ENCODE measurements at regions not wholly inside any gene's neighbourhood (a gene's known extent, or its start where the extent isn't known, plus 50 kb on each side); places are given as distances from the start of the nearest gene placed in this dataset.

DNA sequence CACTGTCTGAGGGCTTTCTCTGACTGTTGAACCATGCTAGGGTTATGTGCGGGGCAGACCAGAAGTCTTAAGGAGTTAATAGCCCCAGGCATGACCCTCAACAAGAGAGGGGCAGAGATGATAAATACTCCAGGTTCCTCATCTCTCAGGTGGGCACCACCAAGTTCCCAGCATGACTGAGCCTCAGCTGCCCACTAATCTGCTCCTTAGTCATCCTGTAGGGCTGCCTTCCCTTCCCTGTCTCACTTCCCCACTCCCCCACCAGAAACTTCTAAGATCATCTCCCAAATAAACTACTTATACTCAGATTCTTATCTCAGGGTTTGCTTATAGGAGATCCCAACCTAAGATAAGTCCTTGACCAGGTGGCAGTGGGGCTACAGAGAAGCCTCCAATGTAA is 101.7 kb upstream of the PRNP start:
- Mint-ChIP-seq H3K4me3 (no peak overlapping the region), H3K9me3 (peaks cover 2% of the 10 kb centered on the region), H3K27me3 (ENCODE audit: low read depth) (peaks cover 43% of the 10 kb centered on the region), H3K27ac (no peak overlapping the region), H3K4me1 (no peaks in the 10 kb centered on the region), H3K36me3 (ENCODE audit: low read depth) (no peaks in the 10 kb centered on the region)
- TF ChIP-seq, protein P1, sequence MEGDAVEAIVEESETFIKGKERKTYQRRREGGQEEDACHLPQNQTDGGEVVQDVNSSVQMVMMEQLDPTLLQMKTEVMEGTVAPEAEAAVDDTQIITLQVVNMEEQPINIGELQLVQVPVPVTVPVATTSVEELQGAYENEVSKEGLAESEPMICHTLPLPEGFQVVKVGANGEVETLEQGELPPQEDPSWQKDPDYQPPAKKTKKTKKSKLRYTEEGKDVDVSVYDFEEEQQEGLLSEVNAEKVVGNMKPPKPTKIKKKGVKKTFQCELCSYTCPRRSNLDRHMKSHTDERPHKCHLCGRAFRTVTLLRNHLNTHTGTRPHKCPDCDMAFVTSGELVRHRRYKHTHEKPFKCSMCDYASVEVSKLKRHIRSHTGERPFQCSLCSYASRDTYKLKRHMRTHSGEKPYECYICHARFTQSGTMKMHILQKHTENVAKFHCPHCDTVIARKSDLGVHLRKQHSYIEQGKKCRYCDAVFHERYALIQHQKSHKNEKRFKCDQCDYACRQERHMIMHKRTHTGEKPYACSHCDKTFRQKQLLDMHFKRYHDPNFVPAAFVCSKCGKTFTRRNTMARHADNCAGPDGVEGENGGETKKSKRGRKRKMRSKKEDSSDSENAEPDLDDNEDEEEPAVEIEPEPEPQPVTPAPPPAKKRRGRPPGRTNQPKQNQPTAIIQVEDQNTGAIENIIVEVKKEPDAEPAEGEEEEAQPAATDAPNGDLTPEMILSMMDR (IDR thresholded peaks at IDR 0.05; ENCODE audit: unreplicated experiment in 3 of 3): no peak

DNA sequence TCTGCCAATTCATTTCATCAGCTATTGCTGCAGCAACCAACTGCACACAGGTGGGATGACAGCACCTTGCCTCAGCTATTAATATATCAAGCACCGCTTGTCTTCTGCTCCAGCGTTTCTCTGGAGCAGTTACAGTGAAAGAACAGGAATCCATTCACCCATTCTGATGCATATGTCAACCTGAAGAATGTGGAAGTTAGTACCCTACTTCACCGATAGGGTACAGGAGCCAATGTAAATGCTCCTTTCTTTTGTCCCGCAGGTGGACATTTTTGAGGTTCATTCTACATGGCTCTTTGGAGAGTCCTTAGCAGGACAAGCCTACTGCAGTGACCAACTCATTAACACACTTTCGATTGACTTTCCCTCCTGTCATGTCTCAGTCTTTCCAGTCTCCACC is 104.4 kb upstream of the PRNP start:
- H3K27me3 Mint-ChIP-seq (ENCODE audit: low read depth): peaks cover 55% of the 10 kb centered on the region
- peaks cover 6% of the 10 kb centered on the region for H3K9me3 Mint-ChIP-seq
- H3K36me3 Mint-ChIP-seq (ENCODE audit: low read depth): no peaks in the 10 kb centered on the region
- H3K27ac Mint-ChIP-seq: no peak overlapping the region
- H3K4me1 Mint-ChIP-seq: no peaks in the 10 kb centered on the region
- H3K4me3 Mint-ChIP-seq: no peak overlapping the region
- TF ChIP-seq, protein P1 (IDR thresholded peaks at IDR 0.05; ENCODE audit: unreplicated experiment in 3 of 3): no peak

DNA sequence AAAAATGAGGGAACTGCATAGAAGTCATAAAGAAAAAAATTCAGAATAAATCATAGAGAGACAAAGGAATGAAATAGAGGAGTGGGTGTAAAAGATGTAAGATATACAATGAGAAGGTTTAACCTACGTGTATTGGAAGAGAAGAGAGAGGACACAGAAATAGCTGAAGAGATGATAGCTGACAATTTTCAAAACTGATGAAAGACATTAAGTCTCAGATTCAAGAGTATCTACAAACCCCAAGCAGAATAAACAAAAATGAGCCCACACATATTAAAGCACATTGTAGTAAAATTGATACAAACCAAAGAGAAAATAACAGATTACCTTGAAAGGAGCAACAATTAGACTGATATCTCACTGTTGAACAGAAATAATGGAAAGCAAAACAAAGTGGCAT is 107.9 kb upstream of the PRNP start:
- H3K4me3 Mint-ChIP-seq: no peak overlapping the region

DNA sequence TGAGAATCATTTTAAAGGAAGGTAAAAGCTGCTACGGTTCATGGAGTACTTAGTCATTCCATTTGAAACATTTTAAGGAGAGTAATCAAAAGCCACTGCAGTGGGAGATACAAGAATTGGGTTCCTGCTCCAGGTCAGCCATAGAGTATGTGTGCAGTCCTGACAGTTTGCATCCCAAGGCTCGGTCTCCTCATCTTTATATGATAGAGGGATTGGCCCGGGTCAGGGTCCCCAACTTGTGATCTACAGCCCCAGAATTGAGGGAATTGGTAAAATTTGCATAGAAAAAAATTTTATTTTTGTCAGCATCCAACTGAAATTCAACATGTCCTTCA is 111.9 kb upstream of the PRNP start:
- H3K27ac Mint-ChIP-seq: no peak overlapping the region
- H3K36me3 Mint-ChIP-seq (ENCODE audit: low read depth): no peaks in the 10 kb centered on the region

More for the DNA sequence above, 107.9 kb upstream of the PRNP start:
- H3K27ac Mint-ChIP-seq: no peak overlapping the region
- no peaks in the 10 kb centered on the region for H3K4me1 Mint-ChIP-seq
- TF ChIP-seq, protein P1 (IDR thresholded peaks at IDR 0.05; ENCODE audit: unreplicated experiment in 3 of 3): no peak
- peaks cover 44% of the 10 kb centered on the region for H3K27me3 Mint-ChIP-seq (ENCODE audit: low read depth)
- H3K9me3 Mint-ChIP-seq: peaks cover 6% of the 10 kb centered on the region
- no peaks in the 10 kb centered on the region for H3K36me3 Mint-ChIP-seq (ENCODE audit: low read depth)

DNA sequence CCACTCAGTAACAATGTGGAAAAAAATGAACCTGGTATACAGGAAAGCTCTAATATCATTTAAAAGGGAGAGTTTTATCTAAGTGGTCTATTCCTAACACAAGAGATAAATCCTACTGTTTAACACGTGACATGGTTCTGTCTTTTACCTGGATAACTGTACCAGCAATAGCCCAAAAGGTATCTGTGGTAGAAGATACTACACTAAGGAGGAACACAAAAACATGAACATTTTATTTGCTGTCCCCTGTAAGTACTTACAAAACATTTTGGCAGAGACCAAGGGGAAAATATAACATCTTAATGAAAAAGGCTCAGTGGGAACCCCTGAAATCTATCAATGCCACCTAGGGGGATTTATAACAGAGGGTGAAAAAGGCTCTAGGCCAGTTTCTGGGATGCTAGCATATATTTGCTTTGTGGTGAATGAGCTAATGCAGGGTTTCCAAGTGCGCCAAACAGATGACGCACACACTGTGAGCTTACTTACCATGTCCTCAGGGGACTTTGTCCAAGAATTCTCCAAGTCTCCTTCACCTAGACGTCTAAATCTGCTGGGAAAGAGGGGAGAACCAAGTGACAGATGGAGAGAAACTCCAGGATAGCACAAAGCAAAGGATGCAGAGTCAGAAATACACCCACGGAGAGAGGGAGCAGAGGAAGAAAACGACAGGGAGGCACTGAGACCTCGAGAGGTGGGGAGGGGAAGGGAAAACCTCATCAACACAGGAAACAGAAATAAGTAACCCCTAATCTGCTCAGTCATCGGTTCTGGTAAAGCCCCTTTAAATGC is 112.5 kb upstream of the PRNP start:
- peaks cover 4% of the 10 kb centered on the region for H3K9me3 Mint-ChIP-seq
- H3K4me1 Mint-ChIP-seq: no peaks in the 10 kb centered on the region
- TF ChIP-seq, protein P1 (IDR thresholded peaks at IDR 0.05; ENCODE audit: unreplicated experiment in 3 of 3): no peak
- H3K27me3 Mint-ChIP-seq (ENCODE audit: low read depth): peaks cover 37% of the 10 kb centered on the region
- no peak overlapping the region for H3K27ac Mint-ChIP-seq
- no peak overlapping the region for H3K4me3 Mint-ChIP-seq
- no peaks in the 10 kb centered on the region for H3K36me3 Mint-ChIP-seq (ENCODE audit: low read depth)

More for the DNA sequence above, 111.9 kb upstream of the PRNP start:
- no peak overlapping the region for H3K4me3 Mint-ChIP-seq
- peaks cover 4% of the 10 kb centered on the region for H3K9me3 Mint-ChIP-seq
- no peaks in the 10 kb centered on the region for H3K4me1 Mint-ChIP-seq
- H3K27me3 Mint-ChIP-seq (ENCODE audit: low read depth): peaks cover 36% of the 10 kb centered on the region
- TF ChIP-seq, protein P1 (IDR thresholded peaks at IDR 0.05; ENCODE audit: unreplicated experiment in 3 of 3): no peak
